ENCODE measurements at regions not wholly inside any gene's neighbourhood (a gene's known extent, or its start where the extent isn't known, plus 50 kb on each side); places are given as distances from the start of the nearest gene placed in this dataset.

DNA sequence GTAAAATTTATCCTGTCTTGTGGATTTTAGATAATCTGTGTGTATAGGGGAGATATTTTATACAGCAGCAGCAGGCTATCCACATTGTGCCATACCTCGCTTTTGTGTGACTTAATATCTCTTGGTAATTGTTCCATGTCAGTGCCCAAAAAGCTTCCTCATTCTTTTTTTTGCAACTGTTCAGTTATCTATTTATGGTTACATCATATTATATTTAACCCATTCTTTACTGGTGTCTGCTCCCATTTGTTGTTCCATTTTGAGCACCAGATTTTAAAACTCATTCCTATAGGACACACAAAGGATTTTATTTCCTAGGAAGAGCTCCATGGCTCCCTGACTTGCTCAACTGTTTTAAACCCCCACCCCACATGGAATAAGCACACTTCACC lies 86.3 kb upstream of the RASGRP1 start:
- TF ChIP-seq EZH2phosphoT487 (IDR thresholded peaks at IDR 0.05; ENCODE audit: borderline replicate concordance, low read depth, low read length) (no peak), CTCF (conservative IDR thresholded peaks at IDR 0.05; ENCODE audit: low read length) (no peak)

All from OCI-LY7 (cell line).